PC-9 (cell line): ENCODE measurements at regions not wholly inside any gene's neighbourhood (a gene's known extent, or its start where the extent isn't known, plus 50 kb on each side); places are given as distances from the start of the nearest gene placed in this dataset.

Experiments used
- BruUV-seq: library from RNA; stranded (reverse); fragments of 400-500 nt; replicated peaks from 2 replicates; lab custom pipeline; 2021; lab: Mats Ljungman, UMichigan
- CTCF ChIA-PET: fragments of 300-600 bp; sonication (Branson Sonifier 250); formaldehyde crosslinking; loops from one replicate; lab custom pipeline; 2022; ENCODE audit warnings: antibody characterized with exemption; lab: Charles Lee
- POLR2A ChIA-PET: fragments of 300-600 bp; sonication (Branson Sonifier 250); formaldehyde crosslinking; loops from one replicate; lab custom pipeline; 2022; ENCODE audit warnings: antibody characterized with exemption; ENCODE audit not compliant: unreplicated experiment; lab: Charles Lee
- DNase-seq, 2 experiments: peaks; one replicate each; pipeline versions ENCODE4 v3.0.0 to v3.0.0-alpha.2; 2015 to 2022; ENCODE audit warnings: mixed read lengths in 1 of 2
- H2AFZ ChIP-seq: fragments of 200-600 bp; sonication (generic); 2 replicates; pipeline ENCODE4 v1.8.1; 2017; ENCODE audit warnings: antibody characterized with exemption
- H3F3A ChIP-seq: fragments of 200-600 bp; sonication (generic); 2 replicates; pipeline ENCODE4 v1.8.1; 2017; ENCODE audit warnings: antibody characterized with exemption, mild to moderate bottlenecking, low read depth; ENCODE audit not compliant: insufficient read depth
- H3K27ac ChIP-seq: fragments of 200-600 bp; sonication (generic); 2 replicates; pipeline ENCODE4 v1.6.1; 2016; ENCODE audit warnings: mixed run types
- H3K27me3 ChIP-seq: fragments of 200-600 bp; sonication (generic); 2 replicates; pipeline ENCODE4 v1.6.1; 2016; ENCODE audit warnings: low read depth, mixed run types; ENCODE audit not compliant: insufficient read depth
- H3K36me3 ChIP-seq: fragments of 200-600 bp; sonication (generic); 2 replicates; pipeline ENCODE4 v1.6.1; 2016; ENCODE audit warnings: low read depth, mixed run types
- H3K4me1 ChIP-seq: fragments of 200-600 bp; sonication (generic); replicated peaks from 2 replicates; pipeline ENCODE4 v1.6.1; 2016; ENCODE audit warnings: mixed run types; ENCODE audit not compliant: insufficient read depth
- H3K4me2 ChIP-seq: fragments of 200-600 bp; sonication (generic); 2 replicates; pipeline ENCODE4 v1.6.1; 2017; ENCODE audit warnings: mixed run types
- H3K4me3 ChIP-seq: fragments of 200-600 bp; sonication (generic); 2 replicates; pipeline ENCODE4 v1.6.1; 2016; ENCODE audit warnings: mixed run types
- H3K79me2 ChIP-seq: fragments of 200-600 bp; sonication (generic); 2 replicates; pipeline ENCODE4 v1.6.1; 2017; ENCODE audit warnings: low read depth, mixed run types
- H3K9me2 ChIP-seq: fragments of 200-600 bp; sonication (generic); 2 replicates; pipeline ENCODE4 v1.8.1; 2017; ENCODE audit warnings: mild to moderate bottlenecking; ENCODE audit not compliant: insufficient read depth
- H3K9me3 ChIP-seq: fragments of 200-600 bp; sonication (generic); 2 replicates; pipeline ENCODE4 v1.8.1; 2016; ENCODE audit warnings: low read depth; ENCODE audit not compliant: insufficient read depth
- H4K20me1 ChIP-seq: fragments of 200-600 bp; sonication (generic); 2 replicates; pipeline ENCODE4 v1.8.1; 2017; ENCODE audit not compliant: insufficient read depth
- EZH2 ChIP-seq: fragments of 200-600 bp; sonication (generic); IDR thresholded peaks from 2 replicates; pipeline ENCODE4 v1.8.0; 2017; ENCODE audit warnings: antibody characterized with exemption, low read depth
- intact Hi-C: fragments of 100-400 bp; cut with micrococcal nuclease; formaldehyde crosslinking; loops from one replicate; pipeline ENCODE4 v1.10.0; 2022; ENCODE audit not compliant: unreplicated experiment
- TF ChIP-seq, protein P1 (sequence below): fragments of 200-600 bp; sonication (generic); conservative IDR thresholded peaks from 2 replicates; pipeline ENCODE4 v1.6.1; 2017; ENCODE audit warnings: mixed run types, antibody characterized with exemption, mild to moderate bottlenecking, moderate library complexity

- H3K4me1 ChIP-seq = no peaks in the 10 kb centered on the region
- H2AFZ ChIP-seq = 0 out of 2 replicates have a peak overlapping the region, but pooled peaks have one; percentile 25
- peaks cover 7% of the 10 kb centered on the region; the same call in 1 of the 2 replicates for H4K20me1 ChIP-seq
- H3K4me2 ChIP-seq = no peak overlapping the region
- ChIA-PET CTCF (no interaction called here), POLR2A (no interaction called here)
- H3K79me2 ChIP-seq = no peaks in the 10 kb centered on the region
- no peak overlapping the region for H3K4me3 ChIP-seq
- peaks cover 7% of the 10 kb centered on the region; the same call in 1 of the 2 replicates for H3K27me3 ChIP-seq
- intact Hi-C loops = no loop called here
- H3K27ac ChIP-seq = no peak overlapping the region
- H3K9me2 ChIP-seq = no peaks in the 10 kb centered on the region
- DNase-seq = no peak
- H3K36me3 ChIP-seq = no peaks in the 10 kb centered on the region
- TF ChIP-seq EZH2 = no peak
- TF ChIP-seq, protein P1, sequence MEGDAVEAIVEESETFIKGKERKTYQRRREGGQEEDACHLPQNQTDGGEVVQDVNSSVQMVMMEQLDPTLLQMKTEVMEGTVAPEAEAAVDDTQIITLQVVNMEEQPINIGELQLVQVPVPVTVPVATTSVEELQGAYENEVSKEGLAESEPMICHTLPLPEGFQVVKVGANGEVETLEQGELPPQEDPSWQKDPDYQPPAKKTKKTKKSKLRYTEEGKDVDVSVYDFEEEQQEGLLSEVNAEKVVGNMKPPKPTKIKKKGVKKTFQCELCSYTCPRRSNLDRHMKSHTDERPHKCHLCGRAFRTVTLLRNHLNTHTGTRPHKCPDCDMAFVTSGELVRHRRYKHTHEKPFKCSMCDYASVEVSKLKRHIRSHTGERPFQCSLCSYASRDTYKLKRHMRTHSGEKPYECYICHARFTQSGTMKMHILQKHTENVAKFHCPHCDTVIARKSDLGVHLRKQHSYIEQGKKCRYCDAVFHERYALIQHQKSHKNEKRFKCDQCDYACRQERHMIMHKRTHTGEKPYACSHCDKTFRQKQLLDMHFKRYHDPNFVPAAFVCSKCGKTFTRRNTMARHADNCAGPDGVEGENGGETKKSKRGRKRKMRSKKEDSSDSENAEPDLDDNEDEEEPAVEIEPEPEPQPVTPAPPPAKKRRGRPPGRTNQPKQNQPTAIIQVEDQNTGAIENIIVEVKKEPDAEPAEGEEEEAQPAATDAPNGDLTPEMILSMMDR = no peak
- H3F3A ChIP-seq = no peaks in the 10 kb centered on the region
- BruUV-seq = no TSS peak
- H3K9me3 ChIP-seq = no peaks in the 10 kb centered on the region
These were observed 263.6 kb downstream of the RNF144A start for GRCh38 chr2:7180638-7181370.

- Histone ChIP-seq H3K4me3 (no peak overlapping the region), H3K4me2 (no peak overlapping the region), H3K27ac (no peak overlapping the region), H3K4me1 (no peaks in the 10 kb centered on the region), H2AFZ (no peak overlapping the region), H3K27me3 (peaks cover 7% of the 10 kb centered on the region; the same call in 1 of the 2 replicates), H3K9me2 (no peaks in the 10 kb centered on the region), H3K79me2 (no peaks in the 10 kb centered on the region), H4K20me1 (peaks cover 7% of the 10 kb centered on the region; the same call in 1 of the 2 replicates), H3K36me3 (no peaks in the 10 kb centered on the region), H3F3A (no peaks in the 10 kb centered on the region), H3K9me3 (no peaks in the 10 kb centered on the region)
- no TSS peak for BruUV-seq
- intact Hi-C loops = no loop called here
- CTCF ChIA-PET = no interaction called here
- no peak for DNase-seq
- TF ChIP-seq EZH2 = no peak
- TF ChIP-seq, protein P1 = no peak
- POLR2A ChIA-PET = no interaction called here
These were observed 265.3 kb downstream of the RNF144A start for GRCh38 chr2:7182525-7182924.

DNA sequence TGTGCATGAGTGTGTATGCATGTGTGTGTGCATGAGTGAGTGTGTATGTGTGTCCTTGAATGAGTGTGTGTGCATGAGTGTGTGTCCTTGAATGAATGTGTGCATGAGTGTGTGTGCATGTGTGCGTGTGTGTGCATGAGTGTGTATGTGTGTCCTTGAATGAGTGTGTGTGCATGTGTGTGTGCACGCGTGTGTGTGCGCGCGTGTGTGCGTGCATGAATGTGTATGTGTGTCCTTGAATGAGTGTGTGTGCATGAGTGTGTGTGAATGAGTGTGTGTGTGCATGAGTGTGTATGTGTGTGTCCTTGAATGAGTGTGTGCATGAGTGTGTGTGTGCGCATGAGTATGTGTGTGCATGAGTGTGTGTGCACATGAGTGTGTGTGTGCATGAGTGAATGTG lies 271.9 kb downstream of the RNF144A start:
- TF ChIP-seq EZH2 = no peak
- TF ChIP-seq, protein P1 = no peak
- Histone ChIP-seq H3K4me1 (no peaks in the 10 kb centered on the region), H4K20me1 (peaks cover 7% of the 10 kb centered on the region; the same call in 1 of the 2 replicates), H3K79me2 (no peaks in the 10 kb centered on the region), H3K9me3 (no peaks in the 10 kb centered on the region), H3K4me2 (no peak overlapping the region), H3K36me3 (no peaks in the 10 kb centered on the region), H3K27ac (no peak overlapping the region), H3F3A (no peaks in the 10 kb centered on the region), H3K27me3 (0 out of 2 replicates have a peak, but pooled peaks cover 2% of the 10 kb centered on the region), H3K4me3 (no peak overlapping the region), H3K9me2 (no peaks in the 10 kb centered on the region; the same call in 1 of the 2 replicates), H2AFZ (no peak overlapping the region)
- DNase-seq = no peak
- BruUV-seq = no TSS peak
- ChIA-PET POLR2A (no interaction called here), CTCF (no interaction called here)
- intact Hi-C loops = no loop called here
